Activated CD4-positive, alpha-beta T cell treated with anti-CD3 and anti-CD28 coated beads for 36 hours (primary cell): ENCODE measurements at regions not wholly inside any gene's neighbourhood (a gene's known extent, or its start where the extent isn't known, plus 50 kb on each side); places are given as distances from the start of the nearest gene placed in this dataset.
"Not testable (repeated sequence)": the region's sequence is repeated elsewhere in the genome, so short reads cannot be mapped to it uniquely, and the experiment has no call there.

Experiments
- ATAC-seq: fragments of 200-7000 bp; cut with Tn5 transposase; one replicate; pipeline ENCODE4 v1.10.0; 2021; ENCODE audit warnings: mild to moderate bottlenecking, moderate library complexity
- CTCF ChIA-PET: fragments of 350-600 bp; sonication (Branson Sonifier 250); formaldehyde crosslinking; loops from one replicate; lab custom pipeline; 2021; ENCODE audit warnings: antibody characterized with exemption; lab: Charles Lee
- POLR2A ChIA-PET: fragments of 350-600 bp; sonication (Branson Sonifier 250); formaldehyde crosslinking; loops from one replicate; lab custom pipeline; 2021; ENCODE audit warnings: antibody characterized with exemption, inconsistent platforms; lab: Charles Lee
- DNase-seq: peaks from one replicate; pipeline ENCODE4 v3.0.0-alpha.2; 2020
- H3K27ac Mint-ChIP-seq: one replicate; pipeline ENCODE4 v1.8.0; 2021; ENCODE audit warnings: mixed read lengths
- H3K27me3 Mint-ChIP-seq: one replicate; pipeline ENCODE4 v1.8.0; 2021; ENCODE audit warnings: mixed read lengths
- H3K36me3 Mint-ChIP-seq: one replicate; pipeline ENCODE4 v1.8.0; 2021; ENCODE audit warnings: low read depth, mixed read lengths
- H3K4me1 Mint-ChIP-seq: one replicate; pipeline ENCODE4 v1.8.0; 2021; ENCODE audit warnings: mixed read lengths
- H3K4me3 Mint-ChIP-seq: one replicate; pipeline ENCODE4 v1.8.0; 2021; ENCODE audit warnings: mild to moderate bottlenecking, moderate library complexity, mixed read lengths
- H3K9me3 Mint-ChIP-seq: one replicate; pipeline ENCODE4 v1.8.0; 2021; ENCODE audit warnings: low read depth, mixed read lengths
- intact Hi-C, 2 experiments: fragments of 100-400 bp; cut with DNase I in 1 of 2; cut with micrococcal nuclease in 1 of 2; formaldehyde crosslinking; loops; one replicate each; pipeline versions ENCODE4 v1.14.2 to v1.15.1; 2022 to 2024; cut with DNase I, micrococcal nuclease

DNA sequence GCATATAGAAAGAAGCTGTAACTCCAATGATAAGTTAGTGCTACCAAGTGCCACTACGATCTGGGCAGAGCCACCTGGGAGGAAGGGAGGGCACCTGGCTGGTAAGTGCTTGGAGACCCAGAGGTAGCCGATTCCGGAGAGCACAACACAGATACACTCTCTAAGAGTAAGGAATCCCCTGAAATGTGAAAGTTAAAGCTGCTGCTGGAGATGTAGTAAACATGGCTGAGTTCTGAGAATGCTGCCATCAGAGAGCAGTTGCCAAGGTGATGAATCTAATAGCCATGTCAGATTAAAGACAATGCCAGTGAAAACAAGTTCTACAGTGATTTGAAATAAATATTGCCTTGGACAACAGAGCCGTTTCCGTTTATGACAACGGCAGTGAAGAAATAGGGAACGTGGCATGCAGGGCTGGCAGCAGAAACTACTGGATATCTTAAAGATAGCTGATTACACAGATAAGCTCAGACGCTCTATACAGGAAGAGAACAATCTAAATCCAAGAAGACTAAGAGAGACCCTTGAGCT lies 561.2 kb upstream of the C9orf72 start:
- Mint-ChIP-seq H3K9me3 (no peaks in the 10 kb centered on the region), H3K4me3 (no peak overlapping the region), H3K4me1 (no peaks in the 10 kb centered on the region), H3K27ac (no peak overlapping the region), H3K27me3 (no peaks in the 10 kb centered on the region), H3K36me3 (no peaks in the 10 kb centered on the region)
- POLR2A ChIA-PET = no interaction called here
- no peak for ATAC-seq
- intact Hi-C loops = no loop called here
- DNase-seq = no peak
- CTCF ChIA-PET = no interaction called here

DNA sequence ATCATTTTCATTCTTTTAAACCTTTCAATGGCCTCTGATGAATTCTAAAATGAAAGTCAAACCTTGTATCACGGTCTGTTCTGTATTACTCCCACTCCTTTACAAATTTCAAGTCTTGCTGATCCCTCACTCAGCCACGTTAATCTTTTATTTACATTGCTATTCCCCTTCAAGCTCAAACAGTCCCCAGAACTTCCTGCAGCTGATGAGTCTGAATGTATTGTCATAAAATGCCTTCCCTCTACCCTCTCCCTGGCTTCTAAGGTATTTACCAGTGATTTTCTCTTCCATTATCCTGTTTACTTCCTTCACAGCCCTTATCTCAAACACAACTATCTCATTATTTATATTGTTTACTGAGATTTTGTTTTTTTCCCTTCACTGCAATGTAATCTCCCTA lies 562.3 kb upstream of the C9orf72 start:
- POLR2A ChIA-PET = no interaction called here
- H3K4me3 Mint-ChIP-seq = no peak overlapping the region
- CTCF ChIA-PET = no interaction called here
- ATAC-seq (no peak), DNase-seq (no peak)
- H3K9me3 Mint-ChIP-seq = no peaks in the 10 kb centered on the region
- H3K27me3 Mint-ChIP-seq = no peaks in the 10 kb centered on the region
- H3K27ac Mint-ChIP-seq = no peak overlapping the region
- no peaks in the 10 kb centered on the region for H3K36me3 Mint-ChIP-seq
- intact Hi-C loops = no loop called here
- no peaks in the 10 kb centered on the region for H3K4me1 Mint-ChIP-seq

DNA sequence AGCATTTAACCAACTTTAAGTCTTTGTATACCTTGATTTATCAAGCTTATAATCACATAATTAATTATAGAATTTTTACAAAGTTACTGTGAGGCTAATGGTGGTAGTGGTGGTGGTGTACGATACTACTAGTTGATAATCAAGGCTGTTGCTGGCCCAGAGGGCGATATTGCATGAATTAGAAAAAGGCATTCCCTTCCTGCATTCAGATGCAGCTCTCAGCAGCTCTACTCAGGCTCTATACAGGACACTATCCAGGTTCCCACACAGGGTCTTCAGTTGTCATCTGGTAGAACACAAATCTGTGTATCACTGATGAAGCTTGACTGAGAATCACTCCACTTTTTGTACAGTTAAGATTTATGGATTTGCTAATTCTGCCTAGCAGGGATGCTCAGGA lies 562.8 kb upstream of the C9orf72 start:
- DNase-seq (no peak), ATAC-seq (no peak)
- Mint-ChIP-seq H3K27me3 (no peaks in the 10 kb centered on the region), H3K36me3 (no peaks in the 10 kb centered on the region), H3K4me1 (no peaks in the 10 kb centered on the region), H3K4me3 (no peak overlapping the region), H3K9me3 (no peaks in the 10 kb centered on the region), H3K27ac (no peak overlapping the region)
- CTCF ChIA-PET = no interaction called here
- POLR2A ChIA-PET = no interaction called here
- intact Hi-C loops = no loop called here

DNA sequence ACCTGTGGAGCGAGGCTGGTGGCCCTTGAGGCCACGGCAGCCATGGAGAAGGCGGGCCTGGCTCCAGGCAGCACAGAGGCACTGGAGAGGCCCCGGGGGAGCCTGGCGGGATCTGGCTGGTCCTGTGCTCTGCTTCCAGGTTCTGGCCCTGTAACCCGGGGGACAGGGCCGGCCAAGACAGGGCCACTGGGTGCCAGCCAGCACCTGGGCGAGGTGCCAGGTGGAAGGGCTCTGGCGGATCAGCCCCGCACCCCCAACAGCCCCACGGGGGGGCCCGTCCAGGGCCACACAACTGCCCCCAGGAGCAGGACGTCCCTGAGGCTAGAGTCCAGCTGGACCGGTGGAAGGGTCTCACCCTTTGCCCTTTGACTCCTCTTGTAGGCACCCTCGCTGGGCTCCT lies 574.1 kb upstream of the C9orf72 start:
- POLR2A ChIA-PET = not testable (repeated sequence)

DNA sequence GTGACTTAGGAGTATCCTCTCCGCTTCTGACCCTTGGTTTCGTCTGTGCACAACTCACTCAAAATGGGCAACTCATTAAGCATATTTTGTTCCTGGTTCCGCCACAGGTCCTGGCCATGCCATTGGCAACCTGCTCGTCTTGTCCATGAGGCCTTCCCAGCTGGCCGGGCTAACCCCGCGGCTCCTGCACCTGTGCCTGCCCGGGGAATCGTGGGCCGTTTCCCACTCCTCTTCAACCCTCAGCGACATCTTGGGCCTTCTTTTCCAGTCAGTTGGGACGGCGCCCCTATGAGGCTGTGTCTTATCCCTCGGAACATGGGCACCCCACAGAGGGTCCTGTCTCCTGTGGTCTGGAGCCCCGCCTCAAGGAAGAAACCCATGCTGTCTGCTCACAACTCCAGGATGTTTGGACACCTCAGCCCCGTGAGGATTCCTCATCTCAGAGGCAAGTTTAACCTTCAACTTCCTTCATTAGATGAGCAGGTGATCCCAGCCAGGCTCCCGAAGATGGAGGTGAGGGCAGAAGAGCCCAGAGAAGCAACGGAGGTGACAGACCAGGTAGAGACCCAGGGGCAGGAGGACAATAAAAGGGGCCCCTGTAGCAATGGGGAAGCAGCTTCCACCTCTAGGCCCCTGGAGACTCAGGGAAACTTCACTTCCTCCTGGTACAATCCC lies 574.8 kb upstream of the C9orf72 start:
- H3K27me3 Mint-ChIP-seq, POLR2A ChIA-PET, DNase-seq, ATAC-seq, H3K4me1 Mint-ChIP-seq, H3K36me3 Mint-ChIP-seq, H3K9me3 Mint-ChIP-seq, intact Hi-C loops, H3K4me3 Mint-ChIP-seq, CTCF ChIA-PET, H3K27ac Mint-ChIP-seq: not testable (repeated sequence)

More for the DNA sequence above, 574.1 kb upstream of the C9orf72 start:
- H3K36me3 Mint-ChIP-seq, H3K4me3 Mint-ChIP-seq, H3K9me3 Mint-ChIP-seq, intact Hi-C loops, CTCF ChIA-PET, H3K27ac Mint-ChIP-seq, H3K27me3 Mint-ChIP-seq, ATAC-seq, H3K4me1 Mint-ChIP-seq, DNase-seq: not testable (repeated sequence)

DNA sequence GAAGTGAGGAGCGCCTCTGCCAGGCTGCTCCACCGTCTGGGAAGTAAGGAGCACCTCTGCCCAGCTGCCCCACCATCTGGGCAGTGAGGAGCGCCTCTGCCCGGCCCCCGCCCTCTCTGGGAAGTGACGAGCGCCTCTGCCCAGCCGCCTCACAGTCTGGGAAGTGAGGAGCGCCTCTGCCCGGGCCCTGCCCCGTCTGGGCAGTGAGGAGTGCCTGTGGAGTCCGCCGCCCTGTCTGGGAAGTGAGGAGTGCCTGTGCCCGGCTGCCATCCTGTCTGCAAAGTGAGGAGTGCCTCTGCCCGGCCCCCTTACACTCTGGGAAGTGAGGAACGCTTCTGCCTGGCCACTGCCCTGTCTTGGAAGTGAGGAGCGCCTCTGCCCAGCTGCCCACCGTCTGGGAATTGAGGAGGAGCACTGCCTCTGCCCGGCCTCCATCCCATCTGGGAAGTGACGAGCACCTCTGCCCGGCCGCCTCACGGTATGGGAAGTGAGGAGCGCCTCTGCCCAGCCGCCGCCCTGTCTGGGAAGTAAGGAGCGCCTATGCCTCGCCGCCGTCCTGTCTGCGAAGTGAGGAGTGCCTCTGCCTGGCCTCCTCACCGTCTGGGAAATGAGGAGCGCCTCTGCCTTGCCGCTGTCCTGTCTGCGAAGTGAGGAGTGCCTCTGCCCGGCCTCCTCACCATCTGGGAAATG lies 576.2 kb upstream of the C9orf72 start:
- H3K27me3 Mint-ChIP-seq, ATAC-seq, POLR2A ChIA-PET, H3K4me3 Mint-ChIP-seq, intact Hi-C loops, DNase-seq, H3K27ac Mint-ChIP-seq, CTCF ChIA-PET, H3K4me1 Mint-ChIP-seq, H3K9me3 Mint-ChIP-seq, H3K36me3 Mint-ChIP-seq: not testable (repeated sequence)

DNA sequence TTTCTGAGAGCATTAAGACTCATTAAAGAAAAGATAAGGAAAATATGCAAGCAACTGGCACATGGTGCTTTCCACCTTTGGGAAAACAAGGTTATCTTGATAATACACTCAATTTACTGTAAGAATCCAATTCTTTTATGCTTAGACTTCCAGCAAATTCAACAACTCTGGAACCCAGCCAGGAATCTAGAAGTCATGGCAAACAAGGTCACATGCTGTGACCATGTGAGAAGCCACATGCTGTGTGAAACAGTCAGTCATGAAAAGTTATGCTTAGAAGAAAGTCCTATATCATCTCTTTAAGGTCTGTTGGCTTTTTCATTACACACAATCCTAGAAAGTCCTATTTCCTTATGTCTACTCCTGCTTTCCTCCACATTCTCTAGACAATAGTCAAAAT lies 581.8 kb upstream of the C9orf72 start:
- ATAC-seq (no peak), DNase-seq (no peak)
- POLR2A ChIA-PET = no interaction called here
- Mint-ChIP-seq H3K27ac (no peak overlapping the region), H3K4me1 (no peaks in the 10 kb centered on the region), H3K36me3 (no peaks in the 10 kb centered on the region), H3K9me3 (no peaks in the 10 kb centered on the region), H3K27me3 (no peaks in the 10 kb centered on the region), H3K4me3 (no peak overlapping the region)
- CTCF ChIA-PET = no interaction called here
- intact Hi-C loops = no loop called here

DNA sequence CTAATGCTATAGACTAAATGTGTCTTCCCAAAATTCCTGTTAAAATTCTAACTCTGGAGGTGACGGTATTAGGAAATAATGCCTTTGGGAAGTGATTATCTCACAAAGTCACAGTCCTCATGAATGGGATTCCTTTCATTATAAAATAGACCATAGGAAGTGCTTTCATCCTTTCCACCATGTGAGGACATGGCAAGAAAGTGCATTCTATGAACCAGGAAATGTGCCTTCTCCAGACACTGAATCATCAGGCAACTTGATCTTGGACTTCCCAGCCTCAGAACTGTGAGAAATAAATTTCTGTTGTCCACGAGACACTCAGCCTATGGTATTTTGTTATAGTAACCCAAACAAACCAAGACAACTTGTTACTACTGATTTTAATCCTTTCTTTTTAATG lies 582.4 kb upstream of the C9orf72 start:
- intact Hi-C loops = no loop called here
- H3K27ac Mint-ChIP-seq = no peak overlapping the region
- H3K4me3 Mint-ChIP-seq = no peak overlapping the region
- CTCF ChIA-PET = no interaction called here
- no peaks in the 10 kb centered on the region for H3K27me3 Mint-ChIP-seq
- POLR2A ChIA-PET = no interaction called here
- DNase-seq = no peak
- ATAC-seq = no peak
- H3K9me3 Mint-ChIP-seq = no peaks in the 10 kb centered on the region
- H3K36me3 Mint-ChIP-seq = no peaks in the 10 kb centered on the region
- H3K4me1 Mint-ChIP-seq = no peaks in the 10 kb centered on the region

DNA sequence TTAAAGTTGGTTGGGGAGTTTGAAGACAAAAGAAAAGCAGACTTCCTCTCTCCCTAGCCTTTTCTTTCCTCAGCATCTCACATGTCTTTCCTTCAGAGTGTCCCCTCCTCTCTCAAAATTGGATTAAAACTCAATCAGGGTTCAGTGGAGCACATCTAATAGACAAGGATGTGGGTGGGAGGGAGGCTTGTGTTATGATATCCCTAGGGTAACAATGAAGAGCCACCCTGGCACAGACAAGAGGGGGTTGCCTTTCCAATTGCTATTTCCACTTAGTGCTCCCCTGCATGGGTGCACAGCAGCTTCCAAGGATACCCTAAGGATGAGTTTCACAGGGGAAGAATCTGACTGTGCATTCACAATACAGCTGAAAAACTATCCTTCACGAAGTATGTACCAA lies 585.2 kb upstream of the C9orf72 start:
- DNase-seq (no peak), ATAC-seq (no peak)
- intact Hi-C loops = no loop called here
- Mint-ChIP-seq H3K27ac (no peak overlapping the region), H3K9me3 (peaks cover 2% of the 10 kb centered on the region), H3K4me1 (no peaks in the 10 kb centered on the region), H3K4me3 (no peak overlapping the region), H3K27me3 (no peaks in the 10 kb centered on the region), H3K36me3 (no peaks in the 10 kb centered on the region)
- ChIA-PET CTCF (no interaction called here), POLR2A (no interaction called here)

DNA sequence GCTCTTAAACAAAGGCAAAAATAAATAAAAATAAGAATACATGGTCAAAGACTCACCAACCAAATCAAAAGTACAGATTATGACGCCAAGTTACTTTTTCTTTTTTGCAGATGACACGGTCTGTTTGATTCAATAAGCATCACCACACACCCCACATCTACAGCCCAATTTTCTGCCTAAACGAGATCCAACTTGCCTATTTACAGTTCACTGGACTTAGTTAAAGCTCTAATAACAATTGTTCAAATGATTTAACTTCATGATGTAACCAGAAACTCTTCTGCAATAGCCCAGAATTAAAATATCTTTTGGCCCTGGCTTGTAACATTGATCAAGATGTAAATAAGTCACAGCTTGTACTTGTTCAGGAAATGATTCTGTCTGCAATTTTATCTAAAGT lies 590.3 kb upstream of the C9orf72 start:
- H3K36me3 Mint-ChIP-seq = no peaks in the 10 kb centered on the region
- no peaks in the 10 kb centered on the region for H3K27me3 Mint-ChIP-seq
- CTCF ChIA-PET = no interaction called here
- H3K9me3 Mint-ChIP-seq = peaks cover 2% of the 10 kb centered on the region
- POLR2A ChIA-PET = no interaction called here
- no peak overlapping the region for H3K4me3 Mint-ChIP-seq
- no peak overlapping the region for H3K27ac Mint-ChIP-seq
- H3K4me1 Mint-ChIP-seq = no peaks in the 10 kb centered on the region
- ATAC-seq = no peak
- DNase-seq = no peak
- intact Hi-C loops = no loop called here

DNA sequence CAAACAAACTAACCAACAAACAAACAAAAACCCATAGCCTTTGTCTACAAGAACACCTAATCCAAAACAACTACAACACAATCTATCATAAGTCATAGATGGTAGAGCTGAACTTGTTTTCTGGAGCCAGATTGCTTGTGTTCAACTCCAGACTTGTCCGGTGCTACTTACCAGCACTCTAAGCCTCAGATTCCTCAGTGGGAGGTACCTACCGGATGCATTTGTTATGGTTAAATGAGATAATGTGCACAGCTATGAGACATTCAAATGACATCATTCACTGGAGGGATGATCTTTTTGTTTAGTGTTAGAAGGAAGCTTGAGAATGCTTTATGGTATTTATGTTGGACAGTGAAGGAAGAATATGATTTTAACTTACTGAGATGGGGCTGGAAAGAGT lies 592.9 kb upstream of the C9orf72 start:
- DNase-seq (no peak), ATAC-seq (no peak)
- Mint-ChIP-seq H3K9me3 (peaks cover 2% of the 10 kb centered on the region), H3K27ac (no peak overlapping the region), H3K36me3 (no peaks in the 10 kb centered on the region), H3K4me3 (no peak overlapping the region), H3K27me3 (no peaks in the 10 kb centered on the region), H3K4me1 (no peaks in the 10 kb centered on the region)
- intact Hi-C loops = no loop called here
- CTCF ChIA-PET = no interaction called here
- POLR2A ChIA-PET = no interaction called here

DNA sequence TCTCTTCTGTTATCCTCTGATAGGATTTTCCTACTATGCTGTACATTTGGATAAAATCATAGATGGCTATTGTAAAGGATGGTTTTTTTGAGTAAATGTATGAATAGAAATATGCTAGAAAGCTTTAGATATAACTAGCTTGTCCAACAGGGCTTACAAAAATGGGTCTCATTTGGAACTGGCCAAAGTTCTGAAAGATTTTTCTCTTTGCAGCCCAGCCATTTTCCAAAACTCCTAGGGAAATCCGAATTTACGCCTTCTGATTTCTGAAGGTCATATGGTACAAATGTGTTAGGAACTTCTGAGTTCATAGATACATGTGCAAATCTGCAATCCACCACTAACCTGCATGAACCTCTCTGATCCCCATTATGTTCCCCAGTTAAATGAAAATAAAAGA lies 603.9 kb upstream of the C9orf72 start:
- Mint-ChIP-seq H3K9me3 (no peaks in the 10 kb centered on the region), H3K4me3 (no peak overlapping the region), H3K27me3 (no peaks in the 10 kb centered on the region), H3K27ac (no peak overlapping the region), H3K36me3 (no peaks in the 10 kb centered on the region), H3K4me1 (no peaks in the 10 kb centered on the region)
- intact Hi-C loops = no loop called here
- CTCF ChIA-PET = no interaction called here
- DNase-seq = no peak
- ATAC-seq = no peak
- POLR2A ChIA-PET = no interaction called here
